Tibial nerve (tissue), 4 donors: ENCODE measurements at regions not wholly inside any gene's neighbourhood (a gene's known extent, or its start where the extent isn't known, plus 50 kb on each side); places are given as distances from the start of the nearest gene placed in this dataset.

ENCODE experiments used
- DNase-seq, 2 donors: peaks; one replicate each; pipeline ENCODE4 v3.0.0-alpha.2; 2019; ENCODE audit warnings: low spot score in 2 of 2
- H3K27ac ChIP-seq, 4 donors: fragments of 200-600 bp; sonication (generic) in 3 of 4; one replicate each; pipeline ENCODE4 v1.5.1; 2017 to 2019; ENCODE audit warnings: mild to moderate bottlenecking in 1 of 4
- H3K27me3 ChIP-seq, 2 donors: fragments of 200-600 bp; sonication (generic) in 1 of 2; one replicate each; pipeline versions ENCODE4 v1.5.1 to v1.6.0; 2017 to 2019
- H3K36me3 ChIP-seq, 3 donors: fragments of 200-600 bp; sonication (generic); one replicate each; pipeline ENCODE4 v1.5.1; 2018 to 2019
- H3K4me1 ChIP-seq, 4 donors: fragments of 200-600 bp; sonication (generic) in 3 of 4; one replicate each; pipeline ENCODE4 v1.5.1; 2017 to 2019
- H3K4me3 ChIP-seq, 4 donors: fragments of 200-600 bp; sonication (generic) in 3 of 4; one replicate each; pipeline ENCODE4 v1.5.1; 2017 to 2019; ENCODE audit warnings: mild to moderate bottlenecking in 1 of 4, moderate library complexity in 1 of 4
- H3K9me3 ChIP-seq, 4 donors: fragments of 200-600 bp; sonication (generic) in 3 of 4; one replicate each; pipeline ENCODE4 v1.5.1; 2017 to 2019
- CTCF ChIP-seq, 5 experiments: fragments of 200-600 bp in 3 of 5; fragments of 450-650 bp in 2 of 5; sonication (generic) in 3 of 5; IDR thresholded peaks; one replicate each; pipeline ENCODE4 v1.5.1; 2016 to 2019; ENCODE audit warnings: antibody characterized with exemption in 5 of 5, mild to moderate bottlenecking in 3 of 5, moderate library complexity in 2 of 5
- EP300 ChIP-seq, 2 donors: sonication (generic); formaldehyde crosslinking; IDR thresholded peaks; one replicate each; pipeline ENCODE4 v1.6.1; 2017; ENCODE audit warnings: antibody characterized with exemption in 2 of 2, mild to moderate bottlenecking in 1 of 2
- POLR2A ChIP-seq, 2 donors: fragments of 450-650 bp; IDR thresholded peaks; one replicate each; pipeline ENCODE4 v1.6.1; 2017; ENCODE audit warnings: antibody characterized with exemption in 2 of 2, mild to moderate bottlenecking in 2 of 2, moderate library complexity in 2 of 2
- WGBS, 2 donors: methylation state at CpG; one replicate each; pipeline ENCODE4 v1.1.5; 2018; 5-methylcytosine and 5-hydroxymethylcytosine counted together

- Histone ChIP-seq H3K27ac (no peak overlapping the region), H3K4me1 (no peaks in the 10 kb centered on the region), H3K9me3 (peaks cover 0 to 7% (median 0%) of the 10 kb centered on the region in 4 donors), H3K27me3 (no peaks in the 10 kb centered on the region), H3K36me3 (no peaks in the 10 kb centered on the region), H3K4me3 (no peak overlapping the region)
- no peak for DNase-seq
- no peak for TF ChIP-seq CTCF (IDR thresholded peaks at IDR 0.05)
- TF ChIP-seq EP300 (IDR thresholded peaks at IDR 0.05), result no peak
- TF ChIP-seq POLR2A (IDR thresholded peaks at IDR 0.05), result no peak
Observed at GRCh38 chr3:167188592-167188991, 191.5 kb downstream of the ZBBX start.

GRCh38 chr3:167187221-167187620 is 192.9 kb downstream of the ZBBX start:
- H3K4me3 ChIP-seq, result no peak overlapping the region

GRCh38 chr3:167184511-167184910 is 195.6 kb downstream of the ZBBX start:
- no peaks in the 10 kb centered on the region for H3K4me1 ChIP-seq
- no peaks in the 10 kb centered on the region for H3K36me3 ChIP-seq
- H3K27me3 ChIP-seq, result no peaks in the 10 kb centered on the region
- no peaks in the 10 kb centered on the region for H3K9me3 ChIP-seq
- H3K27ac ChIP-seq, result no peak overlapping the region
- WGBS, 2 donors, result 86 to 91% methylated on average over 3 of the region's 3 CpGs
- TF ChIP-seq EP300 (IDR thresholded peaks at IDR 0.05) (no peak), CTCF (IDR thresholded peaks at IDR 0.05) (no peak), POLR2A (IDR thresholded peaks at IDR 0.05) (no peak)
- H3K4me3 ChIP-seq, result no peak overlapping the region
- DNase-seq, result no peak

More at GRCh38 chr3:167187221-167187620, 192.9 kb downstream of the ZBBX start:
- no peak overlapping the region for H3K27ac ChIP-seq
- whole genome bisulfite sequencing, 2 donors, result 67 to 84% methylated on average over 2 of the region's 2 CpGs
- H3K27me3 ChIP-seq, result no peaks in the 10 kb centered on the region
- no peak for TF ChIP-seq POLR2A (IDR thresholded peaks at IDR 0.05)
- TF ChIP-seq EP300 (IDR thresholded peaks at IDR 0.05), result no peak
- no peak for TF ChIP-seq CTCF (IDR thresholded peaks at IDR 0.05)
- no peaks in the 10 kb centered on the region for H3K9me3 ChIP-seq
- H3K36me3 ChIP-seq, result no peaks in the 10 kb centered on the region
- H3K4me1 ChIP-seq, result no peaks in the 10 kb centered on the region
- DNase-seq, result no peak

- H3K4me1 ChIP-seq, result no peaks in the 10 kb centered on the region
- DNase-seq, result no peak
- no peaks in the 10 kb centered on the region for H3K36me3 ChIP-seq
- H3K27ac ChIP-seq, result no peak overlapping the region
- no peaks in the 10 kb centered on the region for H3K27me3 ChIP-seq
- H3K9me3 ChIP-seq, result peaks cover 0 to 10% (median 0%) of the 10 kb centered on the region in 4 donors
- H3K4me3 ChIP-seq, result no peak overlapping the region
- 74 to 92% methylated on average over 1 of the region's 1 CpG for WGBS, 2 donors
- TF ChIP-seq CTCF (IDR thresholded peaks at IDR 0.05), result no peak
- TF ChIP-seq EP300 (IDR thresholded peaks at IDR 0.05), result no peak
- TF ChIP-seq POLR2A (IDR thresholded peaks at IDR 0.05), result no peak
Observed at GRCh38 chr3:167172377-167172776, 207.7 kb downstream of the ZBBX start.

- Histone ChIP-seq H3K27me3 (no peaks in the 10 kb centered on the region), H3K36me3 (no peaks in the 10 kb centered on the region), H3K4me3 (no peak overlapping the region), H3K9me3 (no peaks in the 10 kb centered on the region), H3K27ac (no peak overlapping the region), H3K4me1 (no peaks in the 10 kb centered on the region)
- DNase-seq, result no peak
- WGBS, 2 donors, result 54 to 84% methylated on average over 3 of the region's 3 CpGs
- TF ChIP-seq CTCF (IDR thresholded peaks at IDR 0.05) (no peak), EP300 (IDR thresholded peaks at IDR 0.05) (no peak), POLR2A (IDR thresholded peaks at IDR 0.05) (no peak)
Observed at GRCh38 chr3:167167491-167167890, 212.6 kb downstream of the ZBBX start.
